ENCODE measurements at regions not wholly inside any gene's neighbourhood (a gene's known extent, or its start where the extent isn't known, plus 50 kb on each side); places are given as distances from the start of the nearest gene placed in this dataset.

- intact Hi-C loops (cut with micrococcal nuclease) = no loop called here
- DNase-seq = no peak
- no peak for ATAC-seq (ENCODE audit: low read depth)
- Histone ChIP-seq H2AFZ (ENCODE audit: insufficient read depth, low read depth, low read length, poor library complexity, severe bottlenecking) (no peak overlapping the region), H3K27ac (ENCODE audit: low read length in 2 of 2) (no peak overlapping the region), H3K9ac (ENCODE audit: low read length) (no peak overlapping the region), H3K36me3 (replicated peaks in 1 of 2; ENCODE audit: control extremely low read depth in 1 of 2, control insufficient read depth in 1 of 2, extremely low read depth in 1 of 2, insufficient read depth in 2 of 2, low read length in 1 of 2) (no peaks in the 10 kb centered on the region), H4K20me1 (ENCODE audit: control insufficient read depth, insufficient read depth, low read length, poor library complexity, severe bottlenecking) (no peaks in the 10 kb centered on the region), H3K9me3 (ENCODE audit: control extremely low read depth in 1 of 3, control insufficient read depth in 2 of 3, insufficient read depth in 1 of 3, low read length in 2 of 3) (no peaks in the 10 kb centered on the region), H3K4me2 (replicated peaks; ENCODE audit: low read depth, low read length, poor library complexity, severe bottlenecking) (no peak overlapping the region), H3K4me3 (ENCODE audit: control extremely low read depth in 1 of 5, extremely low read depth in 1 of 5, insufficient read depth in 1 of 5, low read depth in 2 of 5, low read length in 4 of 5) (no peak overlapping the region), H3K79me2 (ENCODE audit: control insufficient read depth, insufficient read depth, low read length) (no peaks in the 10 kb centered on the region), H3K27me3 (replicated peaks in 1 of 4; ENCODE audit: control extremely low read depth in 1 of 4, control insufficient read depth in 3 of 4, insufficient read depth in 4 of 4, low read length in 3 of 4) (no peaks in the 10 kb centered on the region), H3K4me1 (ENCODE audit: control insufficient read depth in 2 of 2, insufficient read depth in 2 of 2, low read length in 2 of 2) (no peaks in the 10 kb centered on the region)
- Mint-ChIP-seq H3K4me1 (no peaks in the 10 kb centered on the region), H3K27ac (no peak overlapping the region), H3K9me3 (ENCODE audit: insufficient read depth) (no peaks in the 10 kb centered on the region), H3K4me3 (no peak overlapping the region), H3K27me3 (peaks cover 19% of the 10 kb centered on the region)
- TF ChIP-seq EZH2 (IDR thresholded peaks at IDR 0.05; ENCODE audit: borderline replicate concordance, insufficient read depth, low read depth, low read length, poor library complexity, severe bottlenecking) (no peak), CTCF (IDR thresholded peaks at IDR 0.05) (no peak)
- ChIA-PET CTCF (no interaction called here), POLR2A (no interaction called here)
- WGBS (ENCODE audit: insufficient coverage) = 87% methylated on average over 17 of the region's 17 CpGs
These were observed 88.3 kb upstream of the SNTG2 start for GRCh38 chr2:862355-862687.

- CTCF ChIA-PET = no interaction called here
- Mint-ChIP-seq H3K4me1 (no peaks in the 10 kb centered on the region), H3K27me3 (peaks cover 17% of the 10 kb centered on the region), H3K27ac (no peak overlapping the region), H3K4me3 (no peak overlapping the region), H3K9me3 (ENCODE audit: insufficient read depth) (no peaks in the 10 kb centered on the region)
- H3K4me1 ChIP-seq (ENCODE audit: control insufficient read depth in 2 of 2, insufficient read depth in 2 of 2, low read length in 2 of 2) = no peaks in the 10 kb centered on the region
- H3K9me3 ChIP-seq (ENCODE audit: control extremely low read depth in 1 of 3, control insufficient read depth in 2 of 3, insufficient read depth in 1 of 3, low read length in 2 of 3) = no peaks in the 10 kb centered on the region
- H3K27me3 ChIP-seq (replicated peaks in 1 of 4; ENCODE audit: control extremely low read depth in 1 of 4, control insufficient read depth in 3 of 4, insufficient read depth in 4 of 4, low read length in 3 of 4) = no peaks in the 10 kb centered on the region
- no peak overlapping the region for H2AFZ ChIP-seq (ENCODE audit: insufficient read depth, low read depth, low read length, poor library complexity, severe bottlenecking)
- POLR2A ChIA-PET = no interaction called here
- intact Hi-C loops (cut with micrococcal nuclease) = no loop called here
- H3K9ac ChIP-seq (ENCODE audit: low read length) = no peak overlapping the region
- TF ChIP-seq EZH2 (IDR thresholded peaks at IDR 0.05; ENCODE audit: borderline replicate concordance, insufficient read depth, low read depth, low read length, poor library complexity, severe bottlenecking) = no peak
- TF ChIP-seq CTCF (IDR thresholded peaks at IDR 0.05) = no peak
- no peak for DNase-seq
- no peaks in the 10 kb centered on the region for H4K20me1 ChIP-seq (ENCODE audit: control insufficient read depth, insufficient read depth, low read length, poor library complexity, severe bottlenecking)
- no peak for ATAC-seq (ENCODE audit: low read depth)
- WGBS (ENCODE audit: insufficient coverage) = 69% methylated on average over 19 of the region's 24 CpGs
- H3K79me2 ChIP-seq (ENCODE audit: control insufficient read depth, insufficient read depth, low read length) = no peaks in the 10 kb centered on the region
- H3K4me2 ChIP-seq (replicated peaks; ENCODE audit: low read depth, low read length, poor library complexity, severe bottlenecking) = no peak overlapping the region
- no peaks in the 10 kb centered on the region for H3K36me3 ChIP-seq (replicated peaks in 1 of 2; ENCODE audit: control extremely low read depth in 1 of 2, control insufficient read depth in 1 of 2, extremely low read depth in 1 of 2, insufficient read depth in 2 of 2, low read length in 1 of 2)
- no peak overlapping the region for H3K27ac ChIP-seq (ENCODE audit: low read length in 2 of 2)
- no peak overlapping the region for H3K4me3 ChIP-seq (ENCODE audit: control extremely low read depth in 1 of 5, extremely low read depth in 1 of 5, insufficient read depth in 1 of 5, low read depth in 2 of 5, low read length in 4 of 5)
These were observed 88.8 kb upstream of the SNTG2 start for GRCh38 chr2:861655-862354.
